ENCODE measurements at regions not wholly inside any gene's neighbourhood (a gene's known extent, or its start where the extent isn't known, plus 50 kb on each side); places are given as distances from the start of the nearest gene placed in this dataset.

DNA sequence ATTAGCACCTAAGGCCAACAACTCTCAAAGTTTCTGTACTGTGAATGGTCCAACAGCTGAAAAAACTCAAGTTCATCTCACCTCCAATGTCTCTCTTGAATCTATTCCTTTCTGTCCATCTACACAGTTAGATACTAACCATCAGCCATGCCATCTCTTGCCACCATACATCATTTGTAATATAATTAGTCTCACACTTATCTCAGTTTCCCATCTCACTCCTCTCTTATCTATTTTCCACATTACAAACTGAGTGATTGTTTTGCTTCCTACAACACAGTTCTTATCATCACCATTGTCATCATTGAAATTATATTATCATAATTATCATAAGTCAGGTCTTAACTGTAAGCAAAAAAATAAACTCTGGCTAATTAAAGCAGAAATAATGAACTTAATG, 393.9 kb downstream of the PRELID2 start:
- TF ChIP-seq, protein P1, sequence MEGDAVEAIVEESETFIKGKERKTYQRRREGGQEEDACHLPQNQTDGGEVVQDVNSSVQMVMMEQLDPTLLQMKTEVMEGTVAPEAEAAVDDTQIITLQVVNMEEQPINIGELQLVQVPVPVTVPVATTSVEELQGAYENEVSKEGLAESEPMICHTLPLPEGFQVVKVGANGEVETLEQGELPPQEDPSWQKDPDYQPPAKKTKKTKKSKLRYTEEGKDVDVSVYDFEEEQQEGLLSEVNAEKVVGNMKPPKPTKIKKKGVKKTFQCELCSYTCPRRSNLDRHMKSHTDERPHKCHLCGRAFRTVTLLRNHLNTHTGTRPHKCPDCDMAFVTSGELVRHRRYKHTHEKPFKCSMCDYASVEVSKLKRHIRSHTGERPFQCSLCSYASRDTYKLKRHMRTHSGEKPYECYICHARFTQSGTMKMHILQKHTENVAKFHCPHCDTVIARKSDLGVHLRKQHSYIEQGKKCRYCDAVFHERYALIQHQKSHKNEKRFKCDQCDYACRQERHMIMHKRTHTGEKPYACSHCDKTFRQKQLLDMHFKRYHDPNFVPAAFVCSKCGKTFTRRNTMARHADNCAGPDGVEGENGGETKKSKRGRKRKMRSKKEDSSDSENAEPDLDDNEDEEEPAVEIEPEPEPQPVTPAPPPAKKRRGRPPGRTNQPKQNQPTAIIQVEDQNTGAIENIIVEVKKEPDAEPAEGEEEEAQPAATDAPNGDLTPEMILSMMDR (conservative IDR thresholded peaks at IDR 0.05; ENCODE audit: low read depth, low read length): no peak
- DNase-seq (ENCODE audit: low read depth): no peak

DNA sequence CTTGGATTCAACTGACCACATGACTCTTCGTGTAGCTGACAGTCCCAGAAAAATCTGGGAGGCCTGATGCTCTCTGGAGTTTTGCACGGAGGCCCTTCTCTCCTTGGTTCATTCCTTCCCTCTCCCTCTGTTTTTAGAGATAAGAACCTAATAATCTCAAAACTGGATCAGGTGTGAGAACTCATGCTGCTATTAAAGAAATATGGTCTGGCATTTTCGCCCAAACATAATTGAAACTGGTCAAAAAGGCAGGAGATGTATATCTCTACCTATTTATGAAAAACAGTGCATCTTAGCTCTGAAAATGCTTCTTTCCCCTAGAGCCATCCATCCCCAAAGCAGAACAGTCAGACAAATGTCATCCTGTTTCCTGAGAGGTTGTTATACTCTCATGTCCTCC, 397.5 kb downstream of the PRELID2 start:
- no peak overlapping the region for H3K4me3 ChIP-seq (ENCODE audit: low read depth, low read length)
- no peak for DNase-seq (ENCODE audit: low read depth)
- TF ChIP-seq, protein P1 (conservative IDR thresholded peaks at IDR 0.05; ENCODE audit: low read depth, low read length): no peak

More for the DNA sequence above, 393.9 kb downstream of the PRELID2 start:
- H3K4me3 ChIP-seq (ENCODE audit: low read depth, low read length): no peak overlapping the region

DNA sequence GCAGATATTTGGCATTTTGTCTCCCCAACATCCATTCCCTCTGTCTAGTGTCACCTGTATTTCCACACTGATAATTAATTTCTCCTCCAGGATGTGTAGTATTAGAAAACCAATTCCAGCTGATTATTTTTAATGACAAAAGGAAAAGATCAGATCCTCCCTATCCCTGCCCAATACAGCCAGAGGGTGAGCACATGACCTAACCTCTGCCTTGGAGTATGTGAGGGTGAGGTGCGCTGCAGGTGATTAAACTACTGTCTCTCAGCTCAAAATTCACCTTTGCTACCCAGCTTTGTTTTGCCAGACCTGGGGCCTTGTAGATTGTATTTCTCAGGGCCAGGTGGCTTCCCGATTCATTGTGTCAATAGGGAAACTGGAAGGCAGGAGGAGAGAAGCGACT, 402.1 kb downstream of the PRELID2 start:
- no peak for DNase-seq (ENCODE audit: low read depth)
- no peak overlapping the region for H3K4me3 ChIP-seq (ENCODE audit: low read depth, low read length)
- TF ChIP-seq, protein P1 (conservative IDR thresholded peaks at IDR 0.05; ENCODE audit: low read depth, low read length): no peak

DNA sequence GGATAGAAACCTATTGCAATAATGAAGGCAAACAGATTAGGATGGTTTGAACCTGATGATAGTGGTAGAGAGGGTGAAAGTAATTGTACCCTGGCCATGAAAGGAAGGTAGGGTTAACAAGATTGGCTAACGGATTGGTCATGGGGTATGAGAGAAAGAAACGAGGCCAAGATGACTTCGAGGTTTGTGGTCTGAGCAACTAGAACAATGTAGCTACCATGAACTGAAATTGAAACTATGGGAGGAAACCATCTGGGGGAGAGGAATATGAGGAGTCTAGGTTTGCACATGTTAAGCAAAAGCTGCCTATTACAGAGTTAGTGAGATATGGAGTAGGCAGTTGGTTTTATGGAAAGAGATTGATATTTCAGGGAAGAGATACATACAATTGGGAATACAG, 406.0 kb downstream of the PRELID2 start:
- DNase-seq (ENCODE audit: low read depth): peak; percentile 16
- no peak overlapping the region for H3K4me3 ChIP-seq (ENCODE audit: low read depth, low read length)
- TF ChIP-seq, protein P1 (conservative IDR thresholded peaks at IDR 0.05; ENCODE audit: low read depth, low read length): no peak

DNA sequence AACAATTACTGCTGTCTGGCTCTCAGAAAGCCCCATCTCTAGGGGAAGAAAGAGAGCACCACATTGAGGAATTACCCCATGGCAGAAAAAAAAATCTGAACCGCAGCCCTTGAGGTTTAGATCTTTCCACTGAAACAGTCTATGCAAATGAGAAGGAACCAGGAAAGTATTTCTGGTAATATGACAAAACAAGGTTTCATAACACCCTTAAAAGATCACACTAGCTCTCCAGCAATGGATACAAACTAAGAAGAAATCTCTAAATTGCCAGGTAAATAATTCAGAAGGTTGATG, 427.1 kb downstream of the PRELID2 start:
- no peak overlapping the region for H3K4me3 ChIP-seq (ENCODE audit: low read depth, low read length)
- TF ChIP-seq, protein P1 (conservative IDR thresholded peaks at IDR 0.05; ENCODE audit: low read depth, low read length): no peak
- DNase-seq (ENCODE audit: low read depth): no peak

DNA sequence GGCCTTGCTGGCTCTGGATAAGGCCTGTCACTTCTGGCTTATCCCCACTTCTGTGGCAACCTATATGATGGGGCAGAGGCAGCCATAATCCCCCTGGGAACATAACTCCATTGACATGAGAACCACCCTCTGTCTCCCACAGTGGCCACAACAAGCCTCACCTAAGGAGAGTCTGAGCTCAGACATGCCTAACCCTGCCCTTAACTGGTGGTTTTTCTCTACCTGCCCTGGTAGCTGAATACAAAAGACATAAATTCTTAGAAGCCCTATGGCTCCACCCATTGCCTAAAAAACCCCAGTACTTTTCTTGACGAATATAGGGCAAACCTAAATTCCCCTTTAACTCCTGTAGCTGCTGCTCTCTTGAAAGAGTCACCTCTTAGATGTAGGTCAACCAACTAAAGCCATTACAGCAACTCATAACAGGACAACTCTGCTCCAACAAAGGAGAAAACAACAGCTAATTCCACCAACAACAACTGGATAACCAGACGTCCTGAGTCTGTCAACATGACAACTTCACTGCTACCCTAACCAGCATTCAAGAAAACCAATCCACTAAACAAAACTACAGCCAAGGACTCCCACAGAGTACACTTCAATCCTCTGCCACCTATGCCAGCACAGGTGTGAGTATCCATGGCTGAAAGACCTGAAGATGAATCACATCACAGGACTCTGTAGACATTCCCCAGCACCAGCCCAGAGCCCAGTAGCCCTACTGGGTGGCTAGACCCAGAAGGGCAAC, 427.7 kb downstream of the PRELID2 start:
- no peak for DNase-seq (ENCODE audit: low read depth)
- H3K4me3 ChIP-seq (ENCODE audit: low read depth, low read length): no peak overlapping the region
- TF ChIP-seq, protein P1 (conservative IDR thresholded peaks at IDR 0.05; ENCODE audit: low read depth, low read length): no peak

DNA sequence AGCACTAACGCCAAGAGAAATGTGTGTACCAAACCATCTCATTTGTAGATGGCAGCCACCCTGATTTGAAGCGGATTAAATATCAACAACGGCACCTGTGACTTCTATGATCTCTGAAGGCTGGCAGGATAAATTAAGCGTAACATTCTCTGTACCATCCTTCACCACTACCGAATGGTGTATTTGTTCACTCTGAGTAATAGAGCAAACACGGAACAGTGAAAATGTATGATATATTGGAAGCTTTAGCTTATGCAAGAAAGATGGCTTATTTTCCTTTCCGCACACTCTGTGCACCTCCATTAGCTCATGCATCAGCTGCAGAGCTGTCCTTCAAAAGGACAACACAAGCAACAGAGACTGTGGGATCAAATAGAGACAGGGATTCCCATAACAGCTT, 431.1 kb downstream of the PRELID2 start:
- no peak for DNase-seq (ENCODE audit: low read depth)
- H3K4me3 ChIP-seq (ENCODE audit: low read depth, low read length): no peak overlapping the region
- TF ChIP-seq, protein P1 (conservative IDR thresholded peaks at IDR 0.05; ENCODE audit: low read depth, low read length): no peak

All from choroid plexus epithelial cell (primary cell).